Transverse colon (tissue), 4 donors: ENCODE measurements at regions not wholly inside any gene's neighbourhood (a gene's known extent, or its start where the extent isn't known, plus 50 kb on each side); places are given as distances from the start of the nearest gene placed in this dataset.

Experiments used
- DNase-seq: peaks from one replicate; pipeline ENCODE4 v3.0.0-alpha.2; 2019
- H3K27ac ChIP-seq, 4 donors: fragments of 200-600 bp; sonication (generic); 2 replicates each; pipeline ENCODE4 v1.5.1; 2016 to 2018; ENCODE audit warnings: inconsistent platforms in 4 of 4
- H3K27me3 ChIP-seq: fragments of 200-600 bp; sonication (generic); 2 replicates; pipeline ENCODE4 v1.5.1; 2017; ENCODE audit warnings: inconsistent platforms
- H3K36me3 ChIP-seq, 4 donors: fragments of 200-600 bp; sonication (generic); 2 replicates each; pipeline ENCODE4 v1.5.1; 2017 to 2019; ENCODE audit warnings: inconsistent platforms in 4 of 4
- H3K4me1 ChIP-seq, 4 donors: fragments of 200-600 bp; sonication (generic); 2 replicates each; pipeline ENCODE4 v1.5.1; 2017 to 2020; ENCODE audit warnings: inconsistent platforms in 4 of 4
- H3K4me3 ChIP-seq, 4 donors: fragments of 200-600 bp; sonication (generic); 1 replicate in 1 of 4; 2 replicates in 3 of 4; pipeline versions ENCODE4 v1.5.1 to v1.6.1; 2017 to 2019; ENCODE audit warnings: inconsistent platforms in 4 of 4
- H3K9me3 ChIP-seq, 2 donors: fragments of 200-600 bp; sonication (generic); 2 replicates each; pipeline ENCODE4 v1.5.1; 2017 to 2019; ENCODE audit warnings: inconsistent platforms in 2 of 2
- EP300 ChIP-seq: sonication (generic); formaldehyde crosslinking; IDR thresholded peaks from one replicate; pipeline ENCODE4 v1.6.1; 2017; ENCODE audit warnings: antibody characterized with exemption, low read depth
- POLR2A ChIP-seq: fragments of 450-650 bp; IDR thresholded peaks from one replicate; pipeline ENCODE4 v1.6.1; 2016; ENCODE audit warnings: antibody characterized with exemption, mild to moderate bottlenecking, moderate library complexity
- POLR2AphosphoS5 ChIP-seq, 3 donors: sonication (generic); formaldehyde crosslinking; IDR thresholded peaks; one replicate each; pipeline ENCODE4 v1.6.1; 2016; ENCODE audit warnings: antibody characterized with exemption in 3 of 3
- WGBS, 2 donors: methylation state at CpG; one replicate each; pipeline ENCODE4 v1.1.5; 2018; ENCODE audit warnings: low coverage in 1 of 2; 5-methylcytosine and 5-hydroxymethylcytosine counted together
- in situ Hi-C, 4 donors: fragments of 200-750 bp; cut with MboI; loops; one replicate each; pipeline versions ENCODE4 v1.15.0 to v1.15.1; 2017; ENCODE audit warnings: low sequenced_read_pairs in 3 of 4, low pct_ligation_motif_present in 1 of 4, low pct_unique_long_range_greater_than_20kb in 1 of 4
- intact Hi-C: fragments of 100-400 bp; cut with DNase I; formaldehyde crosslinking; loops from one replicate; pipeline ENCODE4 v1.15.1; 2023; ENCODE audit warnings: low total_unique reads
- TF ChIP-seq, protein P1 (sequence below), 5 experiments: fragments of 200-600 bp in 3 of 5; fragments of 450-650 bp in 2 of 5; sonication (generic) in 3 of 5; IDR thresholded peaks; 1 replicate in 2 of 5; 2 replicates in 3 of 5; pipeline ENCODE4 v1.5.1; 2016 to 2017; ENCODE audit warnings: antibody characterized with exemption in 5 of 5, inconsistent platforms in 3 of 5, mild to moderate bottlenecking in 2 of 5, moderate library complexity in 1 of 5

DNA sequence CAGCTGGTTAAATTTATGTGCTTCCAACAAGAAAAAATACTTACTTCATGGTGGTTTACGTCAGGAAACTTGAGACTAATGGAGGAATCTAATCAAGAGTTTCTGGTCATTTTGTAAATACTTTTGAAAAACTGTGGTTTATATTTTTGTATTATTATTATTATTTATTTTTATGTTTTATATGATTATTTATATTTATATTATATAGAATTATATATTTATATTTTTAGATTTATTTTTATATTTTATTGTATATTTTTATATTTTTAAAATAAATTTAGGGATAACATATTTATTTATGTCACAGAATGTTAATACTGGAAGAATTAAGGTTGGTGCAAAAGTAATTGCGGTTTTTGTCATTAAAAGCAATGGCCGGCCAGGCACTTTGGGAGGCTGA, 474.5 kb upstream of the DDX18 start:
- Histone ChIP-seq H3K27me3 (no peaks in the 10 kb centered on the region), H3K36me3 (no peaks in the 10 kb centered on the region), H3K27ac (no peak overlapping the region), H3K9me3 (no peaks in the 10 kb centered on the region), H3K4me3 (no peak overlapping the region), H3K4me1 (no peaks in the 10 kb centered on the region)
- WGBS, 2 donors, result 79 to 82% methylated on average over 3 of the region's 3 CpGs
- intact Hi-C loops (no loop called here), in situ Hi-C loops (no loop called here)
- no peak for DNase-seq
- TF ChIP-seq EP300 (no peak), POLR2A (no peak), POLR2AphosphoS5 (IDR thresholded peaks at IDR 0.05) (no peak)
- TF ChIP-seq, protein P1, sequence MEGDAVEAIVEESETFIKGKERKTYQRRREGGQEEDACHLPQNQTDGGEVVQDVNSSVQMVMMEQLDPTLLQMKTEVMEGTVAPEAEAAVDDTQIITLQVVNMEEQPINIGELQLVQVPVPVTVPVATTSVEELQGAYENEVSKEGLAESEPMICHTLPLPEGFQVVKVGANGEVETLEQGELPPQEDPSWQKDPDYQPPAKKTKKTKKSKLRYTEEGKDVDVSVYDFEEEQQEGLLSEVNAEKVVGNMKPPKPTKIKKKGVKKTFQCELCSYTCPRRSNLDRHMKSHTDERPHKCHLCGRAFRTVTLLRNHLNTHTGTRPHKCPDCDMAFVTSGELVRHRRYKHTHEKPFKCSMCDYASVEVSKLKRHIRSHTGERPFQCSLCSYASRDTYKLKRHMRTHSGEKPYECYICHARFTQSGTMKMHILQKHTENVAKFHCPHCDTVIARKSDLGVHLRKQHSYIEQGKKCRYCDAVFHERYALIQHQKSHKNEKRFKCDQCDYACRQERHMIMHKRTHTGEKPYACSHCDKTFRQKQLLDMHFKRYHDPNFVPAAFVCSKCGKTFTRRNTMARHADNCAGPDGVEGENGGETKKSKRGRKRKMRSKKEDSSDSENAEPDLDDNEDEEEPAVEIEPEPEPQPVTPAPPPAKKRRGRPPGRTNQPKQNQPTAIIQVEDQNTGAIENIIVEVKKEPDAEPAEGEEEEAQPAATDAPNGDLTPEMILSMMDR (IDR thresholded peaks at IDR 0.05), result no peak

DNA sequence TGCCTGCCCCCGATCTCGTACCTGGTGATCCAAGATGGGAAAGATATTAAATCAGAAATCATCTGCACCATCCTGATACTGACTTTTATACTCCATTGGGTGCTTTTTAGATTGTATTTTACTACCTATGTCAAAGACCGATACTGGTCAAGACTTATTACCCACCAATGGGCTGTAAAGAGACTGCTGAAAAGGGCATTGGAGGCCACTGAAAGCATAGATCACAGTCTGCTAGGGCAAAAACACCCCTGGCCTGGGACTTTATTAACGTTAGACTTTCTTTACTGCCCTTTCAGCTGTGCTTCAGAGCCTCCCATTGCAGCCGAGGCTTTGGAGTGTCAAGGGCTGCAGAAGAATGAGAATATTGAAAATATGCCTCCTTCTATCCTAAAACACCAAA, 472.8 kb upstream of the DDX18 start:
- Histone ChIP-seq H3K36me3 (no peaks in the 10 kb centered on the region), H3K4me3 (no peak overlapping the region), H3K4me1 (no peaks in the 10 kb centered on the region), H3K9me3 (no peaks in the 10 kb centered on the region), H3K27ac (no peak overlapping the region), H3K27me3 (no peaks in the 10 kb centered on the region)
- intact Hi-C loops (no loop called here), in situ Hi-C loops (no loop called here)
- 77 to 85% methylated on average over 5 of the region's 5 CpGs for WGBS, 2 donors
- no peak for DNase-seq
- TF ChIP-seq POLR2AphosphoS5 (IDR thresholded peaks at IDR 0.05) (no peak), EP300 (no peak), POLR2A (no peak)
- TF ChIP-seq, protein P1 (IDR thresholded peaks at IDR 0.05), result no peak

DNA sequence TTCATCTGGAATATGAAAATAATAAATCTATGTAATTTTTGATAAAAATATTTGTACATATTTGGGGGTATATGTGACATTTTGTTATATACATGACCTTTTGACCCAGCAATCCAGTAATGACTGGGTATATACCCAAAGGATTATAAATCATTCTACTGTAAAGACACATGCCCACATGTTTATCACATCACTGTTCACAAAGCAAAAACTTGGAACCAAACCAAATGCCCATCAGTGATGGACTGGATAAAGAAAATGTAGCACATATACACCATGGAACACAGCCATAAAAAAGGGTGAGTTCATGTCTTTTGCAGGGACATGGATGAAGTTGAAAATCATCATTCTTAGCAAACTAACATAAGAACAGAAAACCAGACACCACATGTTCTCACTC, 472.1 kb upstream of the DDX18 start:
- TF ChIP-seq EP300 (no peak), POLR2A (no peak), POLR2AphosphoS5 (IDR thresholded peaks at IDR 0.05) (no peak)
- TF ChIP-seq, protein P1 (IDR thresholded peaks at IDR 0.05), result no peak
- in situ Hi-C loops (no loop called here), intact Hi-C loops (no loop called here)
- Histone ChIP-seq H3K27ac (no peak overlapping the region), H3K36me3 (no peaks in the 10 kb centered on the region), H3K4me3 (no peak overlapping the region), H3K27me3 (no peaks in the 10 kb centered on the region), H3K4me1 (no peaks in the 10 kb centered on the region), H3K9me3 (no peaks in the 10 kb centered on the region)
- DNase-seq, result no peak

GRCh38 chr2:117349687-117350086, 464.8 kb upstream of the DDX18 start:
- Histone ChIP-seq H3K4me3 (no peak overlapping the region), H3K27ac (no peak overlapping the region), H3K36me3 (no peaks in the 10 kb centered on the region), H3K27me3 (no peaks in the 10 kb centered on the region), H3K4me1 (no peaks in the 10 kb centered on the region), H3K9me3 (no peaks in the 10 kb centered on the region)
- 73 to 100% methylated on average over 1 to 4 of the region's 4 CpGs for WGBS, 2 donors
- DNase-seq, result no peak
- in situ Hi-C loops (no loop called here), intact Hi-C loops (no loop called here)
- no peak for TF ChIP-seq POLR2A
- TF ChIP-seq EP300, result no peak
- TF ChIP-seq, protein P1 (IDR thresholded peaks at IDR 0.05), result no peak
- TF ChIP-seq POLR2AphosphoS5 (IDR thresholded peaks at IDR 0.05), result no peak
